Breast epithelium (tissue), 4 donors: ENCODE measurements at regions not wholly inside any gene's neighbourhood (a gene's known extent, or its start where the extent isn't known, plus 50 kb on each side); places are given as distances from the start of the nearest gene placed in this dataset.

ENCODE experiments used
- DNase-seq, 2 donors: peaks; one replicate each; pipeline ENCODE4 v3.0.0-alpha.2; 2019; ENCODE audit warnings: low spot score in 2 of 2
- H3K27ac ChIP-seq, 2 donors: fragments of 200-600 bp; sonication (generic) in 1 of 2; one replicate each; pipeline ENCODE4 v1.5.1; 2016 to 2019; ENCODE audit warnings: mild to moderate bottlenecking in 1 of 2
- H3K27me3 ChIP-seq, 2 donors: fragments of 200-600 bp; sonication (generic) in 1 of 2; one replicate each; pipeline versions ENCODE4 v1.5.1 to v1.6.0; 2017 to 2019; ENCODE audit warnings: control low read depth in 1 of 2, mild to moderate bottlenecking in 1 of 2
- H3K36me3 ChIP-seq: fragments of 200-600 bp; one replicate; pipeline ENCODE4 v1.5.1; 2019
- H3K4me1 ChIP-seq, 2 donors: fragments of 200-600 bp; sonication (generic); one replicate each; pipeline ENCODE4 v1.5.1; 2016 to 2019; ENCODE audit warnings: control low read depth in 1 of 2
- H3K4me3 ChIP-seq, 3 donors: fragments of 200-600 bp; sonication (generic); 1 replicate in 2 of 3; 2 replicates in 1 of 3; pipeline ENCODE4 v1.5.1; 2016 to 2019; ENCODE audit warnings: mild to moderate bottlenecking in 3 of 3, moderate library complexity in 2 of 3
- H3K9me3 ChIP-seq, 2 donors: fragments of 200-600 bp; sonication (generic) in 1 of 2; one replicate each; pipeline ENCODE4 v1.5.1; 2016 to 2019; ENCODE audit warnings: control low read depth in 1 of 2
- POLR2A ChIP-seq: fragments of 450-650 bp; IDR thresholded peaks from one replicate; pipeline ENCODE4 v1.6.1; 2016; ENCODE audit warnings: antibody characterized with exemption, mild to moderate bottlenecking, moderate library complexity
- POLR2AphosphoS5 ChIP-seq, 3 donors: sonication (generic); formaldehyde crosslinking; IDR thresholded peaks; one replicate each; pipeline ENCODE4 v1.6.1; 2017; ENCODE audit warnings: antibody characterized with exemption in 3 of 3
- intact Hi-C: fragments of 100-400 bp; cut with DNase I; formaldehyde crosslinking; loops from one replicate; pipeline ENCODE4 v1.15.1; 2023; ENCODE audit warnings: low total_unique reads
- TF ChIP-seq, protein P1 (sequence below), 3 donors: fragments of 450-650 bp; IDR thresholded peaks; one replicate each; pipeline ENCODE4 v1.5.1; 2016 to 2017; ENCODE audit warnings: antibody characterized with exemption in 3 of 3, mild to moderate bottlenecking in 3 of 3, moderate library complexity in 3 of 3

DNA sequence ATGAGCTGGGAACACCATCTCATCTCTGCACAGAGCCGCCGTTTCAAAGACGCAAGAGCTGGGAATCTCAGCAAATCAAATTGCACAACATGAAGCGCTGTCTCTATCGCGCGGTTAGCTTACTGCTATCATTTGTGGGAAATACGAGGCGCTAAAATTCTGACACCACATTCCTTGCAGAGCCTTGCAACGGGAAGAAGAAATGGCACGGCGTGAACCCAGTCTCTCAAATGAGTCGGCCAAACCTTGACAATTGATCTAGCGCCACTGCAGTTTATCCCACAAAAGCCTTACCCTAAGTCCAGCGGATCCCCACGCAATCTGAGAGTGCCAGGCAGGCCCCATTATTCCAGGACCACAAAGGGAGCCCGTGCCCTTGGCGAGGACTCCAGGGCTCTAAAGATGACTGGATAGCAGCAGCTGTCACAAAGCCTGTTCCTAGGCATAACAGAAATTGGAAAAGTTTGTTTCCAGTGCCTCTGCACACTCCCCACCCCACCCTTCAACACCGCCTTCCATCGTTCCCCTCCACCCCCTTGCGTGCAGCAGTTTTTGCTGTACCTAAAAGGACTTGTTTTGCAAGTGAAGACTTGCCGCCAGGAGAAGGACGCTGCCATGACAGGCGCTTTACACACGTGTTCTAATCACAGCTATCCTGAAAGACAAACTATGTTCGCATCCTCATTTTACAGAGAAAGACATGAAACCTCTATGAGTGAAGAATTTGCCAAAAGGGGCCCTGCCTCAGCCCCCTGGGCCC, 252.4 kb downstream of the EIPR1 start:
- Histone ChIP-seq H3K27me3 (no peaks in the 10 kb centered on the region), H3K4me3 (no peak overlapping the region), H3K27ac (no peak overlapping the region), H3K4me1 (no peaks in the 10 kb centered on the region), H3K9me3 (no peaks in the 10 kb centered on the region), H3K36me3 (no peaks in the 10 kb centered on the region)
- TF ChIP-seq, protein P1, sequence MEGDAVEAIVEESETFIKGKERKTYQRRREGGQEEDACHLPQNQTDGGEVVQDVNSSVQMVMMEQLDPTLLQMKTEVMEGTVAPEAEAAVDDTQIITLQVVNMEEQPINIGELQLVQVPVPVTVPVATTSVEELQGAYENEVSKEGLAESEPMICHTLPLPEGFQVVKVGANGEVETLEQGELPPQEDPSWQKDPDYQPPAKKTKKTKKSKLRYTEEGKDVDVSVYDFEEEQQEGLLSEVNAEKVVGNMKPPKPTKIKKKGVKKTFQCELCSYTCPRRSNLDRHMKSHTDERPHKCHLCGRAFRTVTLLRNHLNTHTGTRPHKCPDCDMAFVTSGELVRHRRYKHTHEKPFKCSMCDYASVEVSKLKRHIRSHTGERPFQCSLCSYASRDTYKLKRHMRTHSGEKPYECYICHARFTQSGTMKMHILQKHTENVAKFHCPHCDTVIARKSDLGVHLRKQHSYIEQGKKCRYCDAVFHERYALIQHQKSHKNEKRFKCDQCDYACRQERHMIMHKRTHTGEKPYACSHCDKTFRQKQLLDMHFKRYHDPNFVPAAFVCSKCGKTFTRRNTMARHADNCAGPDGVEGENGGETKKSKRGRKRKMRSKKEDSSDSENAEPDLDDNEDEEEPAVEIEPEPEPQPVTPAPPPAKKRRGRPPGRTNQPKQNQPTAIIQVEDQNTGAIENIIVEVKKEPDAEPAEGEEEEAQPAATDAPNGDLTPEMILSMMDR (IDR thresholded peaks at IDR 0.05), result no peak
- no peak for TF ChIP-seq POLR2A
- TF ChIP-seq POLR2AphosphoS5 (IDR thresholded peaks at IDR 0.05), result no peak
- no peak for DNase-seq
- intact Hi-C loops, result no loop called here

- intact Hi-C loops, result no loop called here
- no peak for DNase-seq
- Histone ChIP-seq H3K9me3 (no peaks in the 10 kb centered on the region), H3K36me3 (no peaks in the 10 kb centered on the region), H3K27ac (no peak overlapping the region), H3K27me3 (no peaks in the 10 kb centered on the region), H3K4me3 (no peak overlapping the region), H3K4me1 (no peaks in the 10 kb centered on the region)
- no peak for TF ChIP-seq POLR2AphosphoS5 (IDR thresholded peaks at IDR 0.05)
Measured at GRCh38 chr2:3122525-3122924, 255.1 kb downstream of the EIPR1 start.

- Histone ChIP-seq H3K4me3 (no peak overlapping the region), H3K4me1 (no peaks in the 10 kb centered on the region), H3K36me3 (no peaks in the 10 kb centered on the region), H3K27ac (no peak overlapping the region), H3K27me3 (no peaks in the 10 kb centered on the region), H3K9me3 (no peaks in the 10 kb centered on the region)
- intact Hi-C loops, result no loop called here
- DNase-seq, result no peak
- no peak for TF ChIP-seq POLR2A
Measured at GRCh38 chr2:3121601-3122000, 256.0 kb downstream of the EIPR1 start.

GRCh38 chr2:3117650-3118216, 259.9 kb downstream of the EIPR1 start:
- intact Hi-C loops, result no loop called here
- DNase-seq, result no peak
- H3K4me3 ChIP-seq, result no peak overlapping the region

GRCh38 chr2:3116371-3116770, 261.2 kb downstream of the EIPR1 start:
- Histone ChIP-seq H3K27ac (no peak overlapping the region), H3K4me1 (no peaks in the 10 kb centered on the region), H3K4me3 (no peak overlapping the region), H3K27me3 (no peaks in the 10 kb centered on the region), H3K36me3 (no peaks in the 10 kb centered on the region), H3K9me3 (no peaks in the 10 kb centered on the region)
- intact Hi-C loops, result no loop called here
- TF ChIP-seq, protein P1 (IDR thresholded peaks at IDR 0.05), result no peak
- TF ChIP-seq POLR2A (no peak), POLR2AphosphoS5 (IDR thresholded peaks at IDR 0.05) (no peak)
- DNase-seq, result no peak

More at GRCh38 chr2:3117650-3118216, 259.9 kb downstream of the EIPR1 start:
- H3K9me3 ChIP-seq, result no peaks in the 10 kb centered on the region
- no peak for TF ChIP-seq POLR2A
- TF ChIP-seq POLR2AphosphoS5 (IDR thresholded peaks at IDR 0.05), result no peak
- TF ChIP-seq, protein P1 (IDR thresholded peaks at IDR 0.05), result no peak
- H3K4me1 ChIP-seq, result no peaks in the 10 kb centered on the region
- no peak overlapping the region for H3K27ac ChIP-seq
- H3K27me3 ChIP-seq, result no peaks in the 10 kb centered on the region
- no peaks in the 10 kb centered on the region for H3K36me3 ChIP-seq

GRCh38 chr2:3115301-3116042, 262.1 kb downstream of the EIPR1 start:
- no peak for TF ChIP-seq POLR2A
- TF ChIP-seq, protein P1 (IDR thresholded peaks at IDR 0.05), result no peak
- TF ChIP-seq POLR2AphosphoS5 (IDR thresholded peaks at IDR 0.05), result no peak

More at GRCh38 chr2:3115301-3116042, 262.1 kb downstream of the EIPR1 start:
- Histone ChIP-seq H3K27ac (no peak overlapping the region), H3K4me3 (no peak overlapping the region), H3K36me3 (no peaks in the 10 kb centered on the region), H3K9me3 (no peaks in the 10 kb centered on the region), H3K27me3 (no peaks in the 10 kb centered on the region), H3K4me1 (no peaks in the 10 kb centered on the region)
- DNase-seq, result no peak
- intact Hi-C loops, result no loop called here
